Keratinocyte (primary cell): ENCODE measurements at regions not wholly inside any gene's neighbourhood (a gene's known extent, or its start where the extent isn't known, plus 50 kb on each side); places are given as distances from the start of the nearest gene placed in this dataset.

Experiments
- CTCF ChIP-seq, 3 experiments: IDR thresholded peaks in 1 of 3; conservative IDR thresholded peaks in 1 of 3; optimal IDR thresholded peaks in 1 of 3; 2 replicates in 2 of 3; 3 replicates in 1 of 3; pipeline versions ENCODE3 to v1.5.1; 2011; ENCODE audit warnings: low read length in 3 of 3, mild to moderate bottlenecking in 3 of 3, moderate library complexity in 2 of 3, control low read depth in 1 of 3, inconsistent platforms in 1 of 3; ENCODE audit not compliant: insufficient read depth in 2 of 3; ENCODE audit errors: extremely low read depth in 1 of 3
- EZH2 ChIP-seq: IDR thresholded peaks from one replicate; pipeline ENCODE4 v1.6.1; 2012; ENCODE audit warnings: inconsistent platforms, mild to moderate bottlenecking, low read length, moderate library complexity

DNA sequence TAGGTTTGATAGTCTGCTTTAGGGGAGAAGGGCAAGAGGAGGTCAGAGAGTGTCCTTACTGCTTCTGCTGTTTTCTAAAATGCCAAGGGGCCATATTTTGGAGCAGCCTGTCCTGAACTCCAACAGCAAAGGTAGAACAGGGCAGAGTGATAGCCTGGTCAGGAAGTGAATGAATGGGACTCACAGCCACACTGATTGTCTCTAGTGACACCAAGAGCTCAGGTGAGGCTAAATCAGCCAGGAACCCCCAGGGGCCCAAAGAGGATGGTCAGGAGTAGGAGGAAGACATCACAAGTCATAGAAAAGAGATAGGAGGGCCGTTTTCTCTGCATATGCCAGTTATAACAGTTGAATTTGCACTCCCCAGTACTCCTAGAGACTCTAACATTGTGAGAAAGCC is 97.4 kb upstream of the DUSP10 start:
- TF ChIP-seq EZH2, result no peak
- TF ChIP-seq CTCF (optimal IDR thresholded peaks at IDR 0.05 in 1 of 3, IDR thresholded peaks at IDR 0.05 in 1 of 3, conservative IDR thresholded peaks at IDR 0.05 in 1 of 3; ENCODE audit: extremely low read depth in 1 of 3, insufficient read depth in 2 of 3, low read length in 3 of 3), result peak in 1 of 3 experiments; percentile 41
